ENCODE measurements at regions not wholly inside any gene's neighbourhood (a gene's known extent, or its start where the extent isn't known, plus 50 kb on each side); places are given as distances from the start of the nearest gene placed in this dataset.

DNA sequence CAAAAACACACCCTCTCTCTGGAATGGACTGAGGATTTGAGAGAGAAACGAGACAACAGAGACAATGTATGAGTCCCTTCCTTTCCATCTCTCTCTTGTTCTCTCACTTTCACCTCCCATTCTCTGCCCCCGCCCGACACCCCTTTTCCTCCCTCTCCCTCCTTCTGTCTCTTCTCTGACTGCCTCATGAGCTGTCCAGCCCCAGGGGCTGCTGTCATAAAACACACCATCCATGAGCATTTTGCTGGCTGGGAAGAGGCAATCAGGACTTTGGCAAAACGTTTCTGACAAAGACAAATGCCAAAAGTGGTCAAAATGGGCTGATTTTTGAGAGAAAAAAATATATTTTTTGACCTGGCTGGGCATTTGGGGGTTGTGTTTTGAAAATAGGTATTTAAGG, 377.2 kb downstream of the EN1 start:
- TF ChIP-seq, protein P1, sequence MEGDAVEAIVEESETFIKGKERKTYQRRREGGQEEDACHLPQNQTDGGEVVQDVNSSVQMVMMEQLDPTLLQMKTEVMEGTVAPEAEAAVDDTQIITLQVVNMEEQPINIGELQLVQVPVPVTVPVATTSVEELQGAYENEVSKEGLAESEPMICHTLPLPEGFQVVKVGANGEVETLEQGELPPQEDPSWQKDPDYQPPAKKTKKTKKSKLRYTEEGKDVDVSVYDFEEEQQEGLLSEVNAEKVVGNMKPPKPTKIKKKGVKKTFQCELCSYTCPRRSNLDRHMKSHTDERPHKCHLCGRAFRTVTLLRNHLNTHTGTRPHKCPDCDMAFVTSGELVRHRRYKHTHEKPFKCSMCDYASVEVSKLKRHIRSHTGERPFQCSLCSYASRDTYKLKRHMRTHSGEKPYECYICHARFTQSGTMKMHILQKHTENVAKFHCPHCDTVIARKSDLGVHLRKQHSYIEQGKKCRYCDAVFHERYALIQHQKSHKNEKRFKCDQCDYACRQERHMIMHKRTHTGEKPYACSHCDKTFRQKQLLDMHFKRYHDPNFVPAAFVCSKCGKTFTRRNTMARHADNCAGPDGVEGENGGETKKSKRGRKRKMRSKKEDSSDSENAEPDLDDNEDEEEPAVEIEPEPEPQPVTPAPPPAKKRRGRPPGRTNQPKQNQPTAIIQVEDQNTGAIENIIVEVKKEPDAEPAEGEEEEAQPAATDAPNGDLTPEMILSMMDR (IDR thresholded peaks at IDR 0.05) = no peak
- no peak for TF ChIP-seq POLR2A (IDR thresholded peaks at IDR 0.05)
